Progenitor cell of endocrine pancreas (in vitro differentiated cells): ENCODE measurements at regions not wholly inside any gene's neighbourhood (a gene's known extent, or its start where the extent isn't known, plus 50 kb on each side); places are given as distances from the start of the nearest gene placed in this dataset.

ENCODE experiments used
- DNase-seq: peaks from one replicate; pipeline ENCODE4 v3.0.0; 2021; ENCODE audit warnings: low spot score; ENCODE audit not compliant: unreplicated experiment
- H3K27ac Mint-ChIP-seq: 2 replicates; pipeline ENCODE4 v1.8.0; 2021; ENCODE audit warnings: mild to moderate bottlenecking, moderate library complexity, mixed read lengths
- H3K27me3 Mint-ChIP-seq: 2 replicates; pipeline ENCODE4 v1.8.0; 2021; ENCODE audit warnings: mixed read lengths
- H3K36me3 Mint-ChIP-seq: 2 replicates; pipeline ENCODE4 v1.8.0; 2022; ENCODE audit warnings: mixed read lengths; ENCODE audit not compliant: insufficient read depth
- H3K4me1 Mint-ChIP-seq: 2 replicates; pipeline ENCODE4 v1.8.0; 2021; ENCODE audit warnings: low read depth, mixed read lengths
- H3K4me3 Mint-ChIP-seq: 2 replicates; pipeline ENCODE4 v1.8.0; 2021; ENCODE audit warnings: low read depth, mild to moderate bottlenecking, moderate library complexity, mixed read lengths
- H3K9me3 Mint-ChIP-seq: 2 replicates; pipeline ENCODE4 v1.8.0; 2021; ENCODE audit warnings: low read depth, mixed read lengths
- TF ChIP-seq, protein P1 (sequence below): fragments of 200-600 bp; sonication (generic); IDR thresholded peaks from one replicate; pipeline ENCODE4 v1.5.0; 2021; ENCODE audit warnings: antibody characterized with exemption, mild to moderate bottlenecking; ENCODE audit not compliant: unreplicated experiment

GRCh38 chr7:83807774-83808173, 158.8 kb upstream of the SEMA3E start:
- Mint-ChIP-seq H3K4me1 (no peaks in the 10 kb centered on the region), H3K27ac (no peak overlapping the region), H3K27me3 (no peaks in the 10 kb centered on the region), H3K36me3 (no peaks in the 10 kb centered on the region), H3K4me3 (no peak overlapping the region), H3K9me3 (no peaks in the 10 kb centered on the region)
- TF ChIP-seq, protein P1, sequence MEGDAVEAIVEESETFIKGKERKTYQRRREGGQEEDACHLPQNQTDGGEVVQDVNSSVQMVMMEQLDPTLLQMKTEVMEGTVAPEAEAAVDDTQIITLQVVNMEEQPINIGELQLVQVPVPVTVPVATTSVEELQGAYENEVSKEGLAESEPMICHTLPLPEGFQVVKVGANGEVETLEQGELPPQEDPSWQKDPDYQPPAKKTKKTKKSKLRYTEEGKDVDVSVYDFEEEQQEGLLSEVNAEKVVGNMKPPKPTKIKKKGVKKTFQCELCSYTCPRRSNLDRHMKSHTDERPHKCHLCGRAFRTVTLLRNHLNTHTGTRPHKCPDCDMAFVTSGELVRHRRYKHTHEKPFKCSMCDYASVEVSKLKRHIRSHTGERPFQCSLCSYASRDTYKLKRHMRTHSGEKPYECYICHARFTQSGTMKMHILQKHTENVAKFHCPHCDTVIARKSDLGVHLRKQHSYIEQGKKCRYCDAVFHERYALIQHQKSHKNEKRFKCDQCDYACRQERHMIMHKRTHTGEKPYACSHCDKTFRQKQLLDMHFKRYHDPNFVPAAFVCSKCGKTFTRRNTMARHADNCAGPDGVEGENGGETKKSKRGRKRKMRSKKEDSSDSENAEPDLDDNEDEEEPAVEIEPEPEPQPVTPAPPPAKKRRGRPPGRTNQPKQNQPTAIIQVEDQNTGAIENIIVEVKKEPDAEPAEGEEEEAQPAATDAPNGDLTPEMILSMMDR, result no peak
- no peak for DNase-seq

GRCh38 chr7:83806538-83806937, 157.6 kb upstream of the SEMA3E start:
- H3K9me3 Mint-ChIP-seq, result peaks cover 7% of the 10 kb centered on the region
- no peak overlapping the region for H3K27ac Mint-ChIP-seq
- H3K36me3 Mint-ChIP-seq, result no peaks in the 10 kb centered on the region
- DNase-seq, result no peak
- H3K27me3 Mint-ChIP-seq, result no peaks in the 10 kb centered on the region
- no peak overlapping the region for H3K4me3 Mint-ChIP-seq
- no peaks in the 10 kb centered on the region for H3K4me1 Mint-ChIP-seq
- TF ChIP-seq, protein P1, result no peak

DNA sequence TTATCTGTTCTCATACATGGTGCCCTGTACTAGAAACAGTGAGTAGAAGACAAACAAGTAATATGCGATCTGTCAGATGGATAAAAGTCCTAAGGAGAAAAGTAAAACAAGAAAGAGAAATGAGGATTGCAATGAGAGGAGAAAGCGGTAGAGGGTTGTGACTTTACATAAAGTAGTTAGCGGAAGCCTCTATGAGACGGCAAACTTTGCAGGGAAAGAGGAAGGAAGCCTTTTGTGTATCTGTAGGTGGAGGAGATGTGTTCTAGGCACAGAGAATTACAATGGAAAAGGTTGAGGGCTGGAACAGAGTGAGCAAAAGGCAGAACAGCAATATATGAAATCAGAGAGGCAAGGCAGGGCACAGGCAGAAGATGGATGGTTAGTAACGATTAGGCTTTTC, 150.4 kb upstream of the SEMA3E start:
- H3K9me3 Mint-ChIP-seq, result peaks cover 7% of the 10 kb centered on the region

DNA sequence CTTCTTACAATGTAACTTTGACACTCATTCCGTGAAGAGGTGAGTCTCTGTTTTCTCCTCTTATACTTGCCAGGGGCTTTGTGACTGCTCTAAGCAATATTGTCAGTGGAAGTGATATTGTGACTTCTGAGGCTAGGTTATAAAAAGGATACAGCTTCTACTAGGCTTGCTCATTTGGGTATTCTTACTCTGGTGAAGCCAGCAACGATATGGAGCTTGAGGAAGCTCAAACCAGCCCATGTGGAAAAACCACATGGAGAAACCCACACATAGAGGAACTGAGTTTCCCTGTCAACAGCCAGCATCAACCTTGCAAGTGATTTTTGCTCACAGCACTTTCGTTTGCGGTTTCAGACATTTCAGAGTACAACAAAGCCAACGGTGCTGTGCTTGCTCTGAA, 149.6 kb upstream of the SEMA3E start:
- TF ChIP-seq, protein P1, result no peak
- H3K4me3 Mint-ChIP-seq, result no peak overlapping the region

More for the DNA sequence above, 150.4 kb upstream of the SEMA3E start:
- Mint-ChIP-seq H3K4me1 (no peaks in the 10 kb centered on the region), H3K36me3 (no peaks in the 10 kb centered on the region), H3K27me3 (no peaks in the 10 kb centered on the region), H3K4me3 (no peak overlapping the region), H3K27ac (no peak overlapping the region)
- TF ChIP-seq, protein P1, result no peak
- no peak for DNase-seq

GRCh38 chr7:83796760-83797159, 147.8 kb upstream of the SEMA3E start:
- Mint-ChIP-seq H3K36me3 (no peaks in the 10 kb centered on the region), H3K27ac (no peak overlapping the region), H3K27me3 (no peaks in the 10 kb centered on the region), H3K4me3 (no peak overlapping the region), H3K4me1 (no peaks in the 10 kb centered on the region), H3K9me3 (peaks cover 2% of the 10 kb centered on the region)
- TF ChIP-seq, protein P1, result no peak
- DNase-seq, result no peak

More for the DNA sequence above, 149.6 kb upstream of the SEMA3E start:
- no peak for DNase-seq
- no peaks in the 10 kb centered on the region for H3K36me3 Mint-ChIP-seq
- H3K27me3 Mint-ChIP-seq, result no peaks in the 10 kb centered on the region
- H3K27ac Mint-ChIP-seq, result no peak overlapping the region
- no peaks in the 10 kb centered on the region for H3K4me1 Mint-ChIP-seq
- H3K9me3 Mint-ChIP-seq, result peaks cover 7% of the 10 kb centered on the region
